Jurkat, Clone E6-1 (cell line): ENCODE measurements at regions not wholly inside any gene's neighbourhood (a gene's known extent, or its start where the extent isn't known, plus 50 kb on each side); places are given as distances from the start of the nearest gene placed in this dataset.

Experiments used
- DNase-seq: peaks from one replicate; pipeline ENCODE4 v3.0.0-alpha.2; 2011; ENCODE audit warnings: low read depth, low spot score
- H3K4me3 ChIP-seq: 2 replicates; pipeline ENCODE4 v1.5.1; 2011; ENCODE audit warnings: mild to moderate bottlenecking, low read length, control low read depth, moderate library complexity

GRCh38 chr3:18791182-18791581 is 357.1 kb upstream of the KCNH8 start:
- no peak overlapping the region for H3K4me3 ChIP-seq
- no peak for DNase-seq

- DNase-seq: no peak
These were observed 357.9 kb upstream of the KCNH8 start for GRCh38 chr3:18790384-18790783.

GRCh38 chr3:18789734-18790133 is 358.6 kb upstream of the KCNH8 start:
- H3K4me3 ChIP-seq: no peak overlapping the region
- no peak for DNase-seq

More at GRCh38 chr3:18790384-18790783, 357.9 kb upstream of the KCNH8 start:
- H3K4me3 ChIP-seq: no peak overlapping the region

GRCh38 chr3:18787441-18787840 is 360.9 kb upstream of the KCNH8 start:
- DNase-seq: no peak
- H3K4me3 ChIP-seq: no peak overlapping the region

- no peak for DNase-seq
- no peak overlapping the region for H3K4me3 ChIP-seq
These were observed 361.5 kb upstream of the KCNH8 start for GRCh38 chr3:18786650-18787323.

GRCh38 chr3:18782191-18782590 is 357.1 kb upstream of the SATB1 start:
- no peak overlapping the region for H3K4me3 ChIP-seq
- no peak for DNase-seq

GRCh38 chr3:18780959-18781358 is 355.8 kb upstream of the SATB1 start:
- DNase-seq: no peak
- no peak overlapping the region for H3K4me3 ChIP-seq

- H3K4me3 ChIP-seq: no peak overlapping the region
- DNase-seq: no peak
These were observed 354.6 kb upstream of the SATB1 start for GRCh38 chr3:18779704-18780103.

GRCh38 chr3:18778598-18778997 is 353.5 kb upstream of the SATB1 start:
- peak; percentile 66 for DNase-seq
- H3K4me3 ChIP-seq: no peak overlapping the region

GRCh38 chr3:18778094-18778493 is 353.0 kb upstream of the SATB1 start:
- no peak overlapping the region for H3K4me3 ChIP-seq

GRCh38 chr3:18775501-18775900 is 350.4 kb upstream of the SATB1 start:
- H3K4me3 ChIP-seq: no peak overlapping the region
- no peak for DNase-seq

More at GRCh38 chr3:18778094-18778493, 353.0 kb upstream of the SATB1 start:
- peak; percentile 33 for DNase-seq

- no peak overlapping the region for H3K4me3 ChIP-seq
- DNase-seq: no peak
These were observed 349.4 kb upstream of the SATB1 start for GRCh38 chr3:18774319-18775088.

- H3K4me3 ChIP-seq: no peak overlapping the region
- no peak for DNase-seq
These were observed 347.7 kb upstream of the SATB1 start for GRCh38 chr3:18772699-18773305.

GRCh38 chr3:18771931-18772330 is 346.8 kb upstream of the SATB1 start:
- H3K4me3 ChIP-seq: no peak overlapping the region
- no peak for DNase-seq

GRCh38 chr3:18770800-18771199 is 345.7 kb upstream of the SATB1 start:
- no peak overlapping the region for H3K4me3 ChIP-seq
- DNase-seq: no peak

- DNase-seq: no peak
- H3K4me3 ChIP-seq: no peak overlapping the region
These were observed 342.7 kb upstream of the SATB1 start for GRCh38 chr3:18767756-18768303.

GRCh38 chr3:18766974-18767373 is 341.8 kb upstream of the SATB1 start:
- no peak overlapping the region for H3K4me3 ChIP-seq
- DNase-seq: no peak

GRCh38 chr3:18765662-18766061 is 340.5 kb upstream of the SATB1 start:
- H3K4me3 ChIP-seq: no peak overlapping the region
- no peak for DNase-seq

- no peak overlapping the region for H3K4me3 ChIP-seq
- DNase-seq: no peak
These were observed 340.0 kb upstream of the SATB1 start for GRCh38 chr3:18765161-18765560.

- DNase-seq: no peak
- no peak overlapping the region for H3K4me3 ChIP-seq
These were observed 336.4 kb upstream of the SATB1 start for GRCh38 chr3:18761530-18761929.
